ENCODE measurements at regions not wholly inside any gene's neighbourhood (a gene's known extent, or its start where the extent isn't known, plus 50 kb on each side); places are given as distances from the start of the nearest gene placed in this dataset.

DNA sequence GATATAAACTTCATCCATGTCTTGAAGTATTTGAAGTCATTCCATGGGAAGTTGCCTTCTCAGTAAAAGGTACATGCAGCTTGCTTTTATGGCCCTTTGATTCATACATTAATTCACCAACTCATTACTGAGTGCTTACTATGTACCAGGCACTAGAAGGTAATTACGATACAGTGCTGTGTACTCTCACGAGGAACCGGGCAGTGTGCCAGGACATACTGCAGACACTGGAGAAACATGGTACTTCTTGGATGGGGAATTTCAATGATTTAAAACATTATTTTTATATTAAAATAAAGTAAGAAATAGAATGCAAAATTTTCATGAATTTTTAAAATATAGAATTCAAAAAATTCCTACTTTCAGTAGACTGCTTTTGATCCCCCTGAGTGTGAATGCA is 71.4 kb upstream of the WDR41 start:
- Mint-ChIP-seq H3K27ac (no peak overlapping the region), H3K36me3 (no peaks in the 10 kb centered on the region), H3K4me3 (no peak overlapping the region), H3K9me3 (no peaks in the 10 kb centered on the region), H3K27me3 (ENCODE audit: insufficient read depth, low read depth) (no peaks in the 10 kb centered on the region), H3K4me1 (no peaks in the 10 kb centered on the region)
- Histone ChIP-seq H2AFZ (replicated peaks) (no peak overlapping the region), H3K9ac (no peak overlapping the region), H3K9me3 (ENCODE audit: low read depth) (no peaks in the 10 kb centered on the region), H3K4me3 (no peak overlapping the region), H3K79me2 (ENCODE audit: low read depth) (no peaks in the 10 kb centered on the region), H3K36me3 (no peaks in the 10 kb centered on the region), H3F3A (ENCODE audit: low read depth) (peaks cover 4% of the 10 kb centered on the region), H3K27ac (no peak overlapping the region), H3K4me1 (no peaks in the 10 kb centered on the region), H4K20me1 (ENCODE audit: low read depth) (no peaks in the 10 kb centered on the region), H3K27me3 (peaks cover 63% of the 10 kb centered on the region), H3K4me2 (no peak overlapping the region)
- TF ChIP-seq, protein P1, sequence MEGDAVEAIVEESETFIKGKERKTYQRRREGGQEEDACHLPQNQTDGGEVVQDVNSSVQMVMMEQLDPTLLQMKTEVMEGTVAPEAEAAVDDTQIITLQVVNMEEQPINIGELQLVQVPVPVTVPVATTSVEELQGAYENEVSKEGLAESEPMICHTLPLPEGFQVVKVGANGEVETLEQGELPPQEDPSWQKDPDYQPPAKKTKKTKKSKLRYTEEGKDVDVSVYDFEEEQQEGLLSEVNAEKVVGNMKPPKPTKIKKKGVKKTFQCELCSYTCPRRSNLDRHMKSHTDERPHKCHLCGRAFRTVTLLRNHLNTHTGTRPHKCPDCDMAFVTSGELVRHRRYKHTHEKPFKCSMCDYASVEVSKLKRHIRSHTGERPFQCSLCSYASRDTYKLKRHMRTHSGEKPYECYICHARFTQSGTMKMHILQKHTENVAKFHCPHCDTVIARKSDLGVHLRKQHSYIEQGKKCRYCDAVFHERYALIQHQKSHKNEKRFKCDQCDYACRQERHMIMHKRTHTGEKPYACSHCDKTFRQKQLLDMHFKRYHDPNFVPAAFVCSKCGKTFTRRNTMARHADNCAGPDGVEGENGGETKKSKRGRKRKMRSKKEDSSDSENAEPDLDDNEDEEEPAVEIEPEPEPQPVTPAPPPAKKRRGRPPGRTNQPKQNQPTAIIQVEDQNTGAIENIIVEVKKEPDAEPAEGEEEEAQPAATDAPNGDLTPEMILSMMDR (IDR thresholded peaks at IDR 0.05) = no peak
- no peak for TF ChIP-seq EZH2phosphoT487 (IDR thresholded peaks at IDR 0.05)
- TF ChIP-seq EZH2 (IDR thresholded peaks at IDR 0.05) = no peak
- DNase-seq (ENCODE audit: low spot score) = no peak

DNA sequence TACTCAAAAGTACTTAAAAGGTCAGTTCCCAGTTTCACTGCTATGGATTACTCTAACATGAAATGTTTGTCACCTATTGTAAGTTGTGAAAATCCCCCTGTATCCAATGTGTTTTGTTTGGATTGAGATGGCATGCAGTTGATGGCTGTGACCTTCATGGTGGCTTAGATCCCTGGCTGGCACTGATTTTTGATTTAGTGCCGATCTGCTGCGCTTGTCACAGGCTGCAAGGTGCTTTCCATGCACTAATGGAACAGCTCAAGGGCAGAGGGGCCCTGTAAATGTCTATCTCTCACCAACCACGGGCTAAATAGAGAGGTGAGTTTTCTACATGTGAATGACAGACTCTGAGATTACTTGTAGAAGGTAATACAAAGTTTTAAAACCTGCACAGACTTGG is 69.8 kb upstream of the WDR41 start:
- Histone ChIP-seq H3K79me2 (ENCODE audit: low read depth) (no peaks in the 10 kb centered on the region), H3K27ac (no peak overlapping the region), H2AFZ (replicated peaks) (no peak overlapping the region), H3K27me3 (peaks cover 48% of the 10 kb centered on the region), H3K4me3 (no peak overlapping the region), H3F3A (ENCODE audit: low read depth) (peaks cover 4% of the 10 kb centered on the region), H3K4me1 (no peaks in the 10 kb centered on the region), H3K9me3 (ENCODE audit: low read depth) (no peaks in the 10 kb centered on the region), H3K36me3 (no peaks in the 10 kb centered on the region), H4K20me1 (ENCODE audit: low read depth) (no peaks in the 10 kb centered on the region), H3K4me2 (no peak overlapping the region), H3K9ac (no peak overlapping the region)
- Mint-ChIP-seq H3K9me3 (no peaks in the 10 kb centered on the region), H3K27me3 (ENCODE audit: insufficient read depth, low read depth) (peaks cover 2% of the 10 kb centered on the region), H3K4me3 (no peak overlapping the region), H3K4me1 (no peaks in the 10 kb centered on the region), H3K27ac (no peak overlapping the region), H3K36me3 (no peaks in the 10 kb centered on the region)
- TF ChIP-seq EZH2phosphoT487 (IDR thresholded peaks at IDR 0.05) (no peak), EZH2 (IDR thresholded peaks at IDR 0.05) (no peak)
- TF ChIP-seq, protein P1 (IDR thresholded peaks at IDR 0.05) = no peak
- DNase-seq (ENCODE audit: low spot score) = no peak

DNA sequence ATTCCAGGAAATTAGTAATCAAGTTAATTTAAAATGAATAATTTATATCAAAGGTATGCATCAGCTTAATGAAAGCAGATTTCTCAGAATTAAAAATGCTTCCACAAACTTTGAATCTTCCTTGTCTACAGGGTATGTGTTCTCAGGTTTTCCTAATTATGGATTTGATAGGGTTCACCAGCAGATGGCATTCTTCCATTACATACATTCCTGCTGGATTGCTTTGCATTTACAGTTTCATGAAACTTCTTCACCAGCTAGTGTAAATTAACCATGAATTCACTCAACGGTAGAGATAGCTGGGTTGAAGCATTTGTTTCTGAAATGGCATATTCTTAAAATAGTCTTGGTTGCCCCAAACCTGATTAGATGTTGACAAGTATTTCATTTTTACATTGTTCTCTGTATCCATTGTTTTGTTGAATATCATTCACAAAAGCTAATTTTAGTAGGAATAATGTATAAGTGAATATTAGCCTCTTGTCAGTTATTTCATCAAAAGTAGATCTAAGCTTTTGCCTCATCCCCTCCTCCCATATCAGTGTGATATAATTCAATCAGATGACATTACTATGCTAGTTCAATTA is 68.7 kb upstream of the WDR41 start:
- Mint-ChIP-seq H3K9me3 (no peaks in the 10 kb centered on the region), H3K27me3 (ENCODE audit: insufficient read depth, low read depth) (peaks cover 2% of the 10 kb centered on the region), H3K36me3 (no peaks in the 10 kb centered on the region), H3K4me1 (peaks cover 2% of the 10 kb centered on the region), H3K27ac (no peak overlapping the region), H3K4me3 (no peak overlapping the region)
- Histone ChIP-seq H3K4me3 (no peak overlapping the region), H3K79me2 (ENCODE audit: low read depth) (no peaks in the 10 kb centered on the region), H3F3A (ENCODE audit: low read depth) (peaks cover 4% of the 10 kb centered on the region), H3K4me1 (no peaks in the 10 kb centered on the region), H3K27me3 (peaks cover 45% of the 10 kb centered on the region), H3K9me3 (ENCODE audit: low read depth) (no peaks in the 10 kb centered on the region), H3K36me3 (no peaks in the 10 kb centered on the region), H2AFZ (replicated peaks) (no peak overlapping the region), H3K27ac (no peak overlapping the region), H3K9ac (no peak overlapping the region), H3K4me2 (no peak overlapping the region), H4K20me1 (ENCODE audit: low read depth) (no peaks in the 10 kb centered on the region)
- peak; percentile 54 for DNase-seq (ENCODE audit: low spot score)
- TF ChIP-seq EZH2 (IDR thresholded peaks at IDR 0.05) = no peak
- TF ChIP-seq, protein P1 (IDR thresholded peaks at IDR 0.05) = peak; percentile 81
- no peak for TF ChIP-seq EZH2phosphoT487 (IDR thresholded peaks at IDR 0.05)
